ENCODE measurements at regions not wholly inside any gene's neighbourhood (a gene's known extent, or its start where the extent isn't known, plus 50 kb on each side); places are given as distances from the start of the nearest gene placed in this dataset.

GRCh38 chr2:228561816-228562215 is 380.3 kb upstream of the SPHKAP start:
- H3K4me3 ChIP-seq = no peak overlapping the region
- H3K36me3 ChIP-seq (replicated peaks; ENCODE audit: insufficient read depth, low read depth) = no peaks in the 10 kb centered on the region
- no peaks in the 10 kb centered on the region for H3K9me2 ChIP-seq (replicated peaks; ENCODE audit: insufficient read depth)
- 81% methylated on average over 6 of the region's 6 CpGs for WGBS (ENCODE audit: low lambda C conversion rate, missing lambda C conversion rate)
- TF ChIP-seq EZH2phosphoT487 (IDR thresholded peaks at IDR 0.05; ENCODE audit: low read depth, severe bottlenecking, unreplicated experiment) = no peak
- no peak for TF ChIP-seq EZH2 (IDR thresholded peaks at IDR 0.05; ENCODE audit: borderline replicate concordance)
- no peak for TF ChIP-seq CTCF (IDR thresholded peaks at IDR 0.05; ENCODE audit: poor library complexity)
- no peaks in the 10 kb centered on the region for H3K9me3 ChIP-seq (ENCODE audit: low read depth)
- H3K4me1 ChIP-seq (ENCODE audit: insufficient read depth) = no peaks in the 10 kb centered on the region
- no peaks in the 10 kb centered on the region for H4K20me1 ChIP-seq (ENCODE audit: insufficient read depth, poor library complexity, severe bottlenecking)
- no peak overlapping the region for H2AFZ ChIP-seq
- DNase-seq (ENCODE audit: low spot score) = no peak
- H3K79me2 ChIP-seq = no peaks in the 10 kb centered on the region
- no peak overlapping the region for H3K4me2 ChIP-seq
- H3K27ac ChIP-seq = no peak overlapping the region
- H3K27me3 ChIP-seq = no peaks in the 10 kb centered on the region

GRCh38 chr2:228559774-228560415 is 378.4 kb upstream of the SPHKAP start:
- H3K79me2 ChIP-seq = no peaks in the 10 kb centered on the region
- no peak overlapping the region for H3K4me3 ChIP-seq
- no peaks in the 10 kb centered on the region for H3K4me1 ChIP-seq (ENCODE audit: insufficient read depth)
- no peak overlapping the region for H3K27ac ChIP-seq
- no peaks in the 10 kb centered on the region for H3K27me3 ChIP-seq
- H3K4me2 ChIP-seq = no peak overlapping the region
- H3K9me2 ChIP-seq (replicated peaks; ENCODE audit: insufficient read depth) = no peaks in the 10 kb centered on the region
- no peaks in the 10 kb centered on the region for H4K20me1 ChIP-seq (ENCODE audit: insufficient read depth, poor library complexity, severe bottlenecking)
- no peak overlapping the region for H2AFZ ChIP-seq
- no peak for DNase-seq (ENCODE audit: low spot score)
- H3K9me3 ChIP-seq (ENCODE audit: low read depth) = no peaks in the 10 kb centered on the region
- WGBS (ENCODE audit: low lambda C conversion rate, missing lambda C conversion rate) = 99% methylated on average over 3 of the region's 3 CpGs
- no peaks in the 10 kb centered on the region for H3K36me3 ChIP-seq (replicated peaks; ENCODE audit: insufficient read depth, low read depth)
- TF ChIP-seq EZH2phosphoT487 (IDR thresholded peaks at IDR 0.05; ENCODE audit: low read depth, severe bottlenecking, unreplicated experiment) (no peak), EZH2 (IDR thresholded peaks at IDR 0.05; ENCODE audit: borderline replicate concordance) (no peak), CTCF (IDR thresholded peaks at IDR 0.05; ENCODE audit: poor library complexity) (no peak)

GRCh38 chr2:228556717-228557116 is 375.2 kb upstream of the SPHKAP start:
- 75% methylated on average over 1 of the region's 1 CpG for WGBS (ENCODE audit: low lambda C conversion rate, missing lambda C conversion rate)
- Histone ChIP-seq H3K4me3 (no peak overlapping the region), H3K79me2 (no peaks in the 10 kb centered on the region)

More at GRCh38 chr2:228556717-228557116, 375.2 kb upstream of the SPHKAP start:
- H3K9me3 ChIP-seq (ENCODE audit: low read depth) = no peaks in the 10 kb centered on the region
- no peak overlapping the region for H2AFZ ChIP-seq
- H4K20me1 ChIP-seq (ENCODE audit: insufficient read depth, poor library complexity, severe bottlenecking) = no peaks in the 10 kb centered on the region
- no peaks in the 10 kb centered on the region for H3K4me1 ChIP-seq (ENCODE audit: insufficient read depth)
- no peak for TF ChIP-seq CTCF (IDR thresholded peaks at IDR 0.05; ENCODE audit: poor library complexity)
- peak; percentile 14 for DNase-seq (ENCODE audit: low spot score)
- no peak overlapping the region for H3K4me2 ChIP-seq
- H3K27me3 ChIP-seq = no peaks in the 10 kb centered on the region
- H3K9me2 ChIP-seq (replicated peaks; ENCODE audit: insufficient read depth) = no peaks in the 10 kb centered on the region
- no peak overlapping the region for H3K27ac ChIP-seq
- H3K36me3 ChIP-seq (replicated peaks; ENCODE audit: insufficient read depth, low read depth) = no peaks in the 10 kb centered on the region
